Type B pancreatic cell (in vitro differentiated cells): ENCODE measurements at regions not wholly inside any gene's neighbourhood (a gene's known extent, or its start where the extent isn't known, plus 50 kb on each side); places are given as distances from the start of the nearest gene placed in this dataset.

Source experiments
- DNase-seq: peaks from one replicate; pipeline ENCODE4 v3.0.0; 2021; ENCODE audit warnings: mixed read lengths; ENCODE audit not compliant: unreplicated experiment; ENCODE audit errors: extremely low spot score
- H3K27ac Mint-ChIP-seq: 2 replicates; pipeline ENCODE4 v1.8.0; 2021; ENCODE audit warnings: mild to moderate bottlenecking, mixed read lengths
- H3K27me3 Mint-ChIP-seq: 2 replicates; pipeline ENCODE4 v1.8.0; 2021; ENCODE audit warnings: mixed read lengths
- H3K36me3 Mint-ChIP-seq: 2 replicates; pipeline ENCODE4 v1.8.0; 2021; ENCODE audit warnings: mixed read lengths
- H3K4me1 Mint-ChIP-seq: one replicate; pipeline ENCODE4 v1.8.0; 2021; ENCODE audit warnings: mixed read lengths; ENCODE audit not compliant: unreplicated experiment
- H3K4me3 Mint-ChIP-seq: 2 replicates; pipeline ENCODE4 v1.8.0; 2021; ENCODE audit warnings: mild to moderate bottlenecking, mixed read lengths
- H3K9me3 Mint-ChIP-seq: 2 replicates; pipeline ENCODE4 v1.8.0; 2021; ENCODE audit warnings: mixed read lengths
- TF ChIP-seq, protein P1 (sequence below): fragments of 200-600 bp; sonication (generic); conservative IDR thresholded peaks from 2 replicates; pipeline ENCODE4 v1.5.0; 2021; ENCODE audit warnings: antibody characterized with exemption, mild to moderate bottlenecking

GRCh38 chr6:14243597-14243996, 126.0 kb downstream of the CD83 start:
- no peak overlapping the region for H3K4me3 Mint-ChIP-seq
- TF ChIP-seq, protein P1, sequence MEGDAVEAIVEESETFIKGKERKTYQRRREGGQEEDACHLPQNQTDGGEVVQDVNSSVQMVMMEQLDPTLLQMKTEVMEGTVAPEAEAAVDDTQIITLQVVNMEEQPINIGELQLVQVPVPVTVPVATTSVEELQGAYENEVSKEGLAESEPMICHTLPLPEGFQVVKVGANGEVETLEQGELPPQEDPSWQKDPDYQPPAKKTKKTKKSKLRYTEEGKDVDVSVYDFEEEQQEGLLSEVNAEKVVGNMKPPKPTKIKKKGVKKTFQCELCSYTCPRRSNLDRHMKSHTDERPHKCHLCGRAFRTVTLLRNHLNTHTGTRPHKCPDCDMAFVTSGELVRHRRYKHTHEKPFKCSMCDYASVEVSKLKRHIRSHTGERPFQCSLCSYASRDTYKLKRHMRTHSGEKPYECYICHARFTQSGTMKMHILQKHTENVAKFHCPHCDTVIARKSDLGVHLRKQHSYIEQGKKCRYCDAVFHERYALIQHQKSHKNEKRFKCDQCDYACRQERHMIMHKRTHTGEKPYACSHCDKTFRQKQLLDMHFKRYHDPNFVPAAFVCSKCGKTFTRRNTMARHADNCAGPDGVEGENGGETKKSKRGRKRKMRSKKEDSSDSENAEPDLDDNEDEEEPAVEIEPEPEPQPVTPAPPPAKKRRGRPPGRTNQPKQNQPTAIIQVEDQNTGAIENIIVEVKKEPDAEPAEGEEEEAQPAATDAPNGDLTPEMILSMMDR, result no peak

GRCh38 chr6:14246876-14247275, 129.3 kb downstream of the CD83 start:
- H3K4me1 Mint-ChIP-seq, result no peaks in the 10 kb centered on the region
- no peak overlapping the region for H3K4me3 Mint-ChIP-seq
- H3K9me3 Mint-ChIP-seq, result no peaks in the 10 kb centered on the region
- H3K27ac Mint-ChIP-seq, result no peak overlapping the region
- peaks cover 5% of the 10 kb centered on the region for H3K36me3 Mint-ChIP-seq
- TF ChIP-seq, protein P1, result no peak
- DNase-seq, result no peak
- peaks cover 5% of the 10 kb centered on the region for H3K27me3 Mint-ChIP-seq

More at GRCh38 chr6:14243597-14243996, 126.0 kb downstream of the CD83 start:
- H3K4me1 Mint-ChIP-seq, result no peaks in the 10 kb centered on the region
- no peak overlapping the region for H3K27ac Mint-ChIP-seq
- no peaks in the 10 kb centered on the region for H3K36me3 Mint-ChIP-seq
- H3K27me3 Mint-ChIP-seq, result no peaks in the 10 kb centered on the region
- no peaks in the 10 kb centered on the region for H3K9me3 Mint-ChIP-seq
- no peak for DNase-seq

GRCh38 chr6:14250573-14250972, 133.0 kb downstream of the CD83 start:
- peaks cover 5% of the 10 kb centered on the region for H3K36me3 Mint-ChIP-seq
- H3K4me3 Mint-ChIP-seq, result no peak overlapping the region
- TF ChIP-seq, protein P1, result no peak
- no peak overlapping the region for H3K27ac Mint-ChIP-seq
- H3K9me3 Mint-ChIP-seq, result no peaks in the 10 kb centered on the region
- no peak for DNase-seq
- peaks cover 5% of the 10 kb centered on the region for H3K27me3 Mint-ChIP-seq
- no peaks in the 10 kb centered on the region for H3K4me1 Mint-ChIP-seq

DNA sequence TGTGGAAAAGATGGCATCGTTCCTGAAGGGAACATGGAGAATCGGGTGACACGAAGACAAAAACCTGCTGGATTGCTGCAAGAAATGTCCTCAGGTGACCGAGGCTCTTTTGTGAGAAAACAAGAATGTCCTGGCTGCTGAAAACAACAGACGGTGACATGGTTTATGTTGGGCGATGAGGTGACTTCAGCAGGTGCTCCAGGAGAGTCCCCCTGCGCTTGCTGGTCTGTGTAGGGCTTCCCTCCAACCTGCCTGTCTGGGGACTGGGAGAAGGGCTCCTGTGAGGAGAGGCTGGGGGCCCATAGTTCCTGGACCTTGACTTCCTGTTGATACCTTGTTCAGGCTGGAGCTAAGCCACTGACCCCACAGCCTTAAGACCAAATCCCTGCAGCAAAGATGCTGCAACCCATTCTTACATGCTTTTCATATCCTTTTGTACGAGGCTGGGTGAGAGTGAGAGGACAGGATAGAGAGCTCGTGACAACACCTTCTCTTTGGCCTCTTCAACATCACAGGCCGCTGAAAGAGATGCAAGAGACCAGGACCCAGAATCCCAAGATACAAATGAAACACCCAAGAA, 134.8 kb downstream of the CD83 start:
- Mint-ChIP-seq H3K9me3 (no peaks in the 10 kb centered on the region), H3K27me3 (peaks cover 5% of the 10 kb centered on the region), H3K36me3 (peaks cover 5% of the 10 kb centered on the region), H3K4me3 (no peak overlapping the region), H3K27ac (no peak overlapping the region), H3K4me1 (no peaks in the 10 kb centered on the region)
- TF ChIP-seq, protein P1, result no peak
- DNase-seq, result no peak

DNA sequence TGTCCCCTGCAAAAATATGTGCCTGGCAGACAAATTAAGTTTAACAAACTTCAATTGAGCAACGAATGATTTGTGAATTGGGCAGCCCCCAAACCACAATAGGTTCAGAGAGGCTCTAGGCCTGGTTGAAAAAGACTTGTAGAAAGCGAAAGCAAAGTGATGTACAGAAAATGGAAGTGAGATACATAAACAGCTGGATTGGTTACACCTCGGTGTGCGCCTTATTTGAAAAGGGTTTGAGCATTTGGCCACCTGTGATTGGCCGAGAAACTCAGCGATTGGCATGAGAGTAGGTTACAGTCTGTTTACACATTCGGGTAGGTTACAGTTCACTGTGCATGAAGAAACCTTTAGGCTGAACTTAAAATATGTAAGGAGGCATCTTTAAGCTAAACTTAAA, 136.9 kb downstream of the CD83 start:
- no peak for DNase-seq
- Mint-ChIP-seq H3K27me3 (peaks cover under 1% of the 10 kb centered on the region), H3K4me1 (peaks cover 12% of the 10 kb centered on the region), H3K36me3 (peaks cover under 1% of the 10 kb centered on the region), H3K27ac (no peak overlapping the region), H3K4me3 (no peak overlapping the region), H3K9me3 (no peaks in the 10 kb centered on the region)
- TF ChIP-seq, protein P1, result no peak

- Mint-ChIP-seq H3K4me1 (peaks cover 19% of the 10 kb centered on the region), H3K36me3 (no peaks in the 10 kb centered on the region), H3K9me3 (peaks cover 3% of the 10 kb centered on the region), H3K4me3 (no peak overlapping the region), H3K27ac (no peak overlapping the region), H3K27me3 (no peaks in the 10 kb centered on the region)
- no peak for DNase-seq
- TF ChIP-seq, protein P1, result no peak
Observed at GRCh38 chr6:14255916-14256315, 138.3 kb downstream of the CD83 start.
